Left hindlimb (tissue), 1 donor: ENCODE measurements at regions not wholly inside any gene's neighbourhood (a gene's known extent, or its start where the extent isn't known, plus 50 kb on each side); places are given as distances from the start of the nearest gene placed in this dataset.
"Not testable (repeated sequence)": the region's sequence is repeated elsewhere in the genome, so short reads cannot be mapped to it uniquely, and the experiment has no call there.

Source experiments
- DNase-seq: peaks from one replicate; pipeline ENCODE4 v3.0.0-alpha.2; 2018

GRCh38 chr7:4438723-4439245 lies 243.3 kb upstream of the FOXK1 start:
- DNase-seq, result no peak

- no peak for DNase-seq
Observed at GRCh38 chr7:4439444-4439843, 242.7 kb upstream of the FOXK1 start.

- no peak for DNase-seq
Observed at GRCh38 chr7:4444106-4444505, 238.0 kb upstream of the FOXK1 start.

GRCh38 chr7:4445777-4446176 lies 236.3 kb upstream of the FOXK1 start:
- no peak for DNase-seq

GRCh38 chr7:4449263-4449662 lies 232.8 kb upstream of the FOXK1 start:
- no peak for DNase-seq

GRCh38 chr7:4450483-4450882 lies 231.6 kb upstream of the FOXK1 start:
- no peak for DNase-seq

- no peak for DNase-seq
Observed at GRCh38 chr7:4460597-4460996, 221.5 kb upstream of the FOXK1 start.

GRCh38 chr7:4461531-4461930 lies 220.6 kb upstream of the FOXK1 start:
- DNase-seq, result no peak

GRCh38 chr7:4468320-4469102 lies 213.6 kb upstream of the FOXK1 start:
- DNase-seq, result no peak

- DNase-seq, result no peak
Observed at GRCh38 chr7:4470246-4470645, 211.8 kb upstream of the FOXK1 start.

- no peak for DNase-seq
Observed at GRCh38 chr7:4472728-4473127, 209.4 kb upstream of the FOXK1 start.

GRCh38 chr7:4479367-4480039 lies 202.6 kb upstream of the FOXK1 start:
- DNase-seq, result no peak

GRCh38 chr7:4480131-4480530 lies 202.0 kb upstream of the FOXK1 start:
- not testable (repeated sequence) for DNase-seq

- DNase-seq, result no peak
Observed at GRCh38 chr7:4483851-4484250, 198.2 kb upstream of the FOXK1 start.

- DNase-seq, result no peak
Observed at GRCh38 chr7:4484545-4484944, 197.6 kb upstream of the FOXK1 start.

- DNase-seq, result no peak
Observed at GRCh38 chr7:4486907-4487306, 195.2 kb upstream of the FOXK1 start.

GRCh38 chr7:4496911-4497310 lies 185.2 kb upstream of the FOXK1 start:
- DNase-seq, result not testable (repeated sequence)

- DNase-seq, result no peak
Observed at GRCh38 chr7:4500812-4501211, 181.3 kb upstream of the FOXK1 start.

- DNase-seq, result not testable (repeated sequence)
Observed at GRCh38 chr7:4507886-4508285, 174.2 kb upstream of the FOXK1 start.

GRCh38 chr7:4513450-4513849 lies 168.6 kb upstream of the FOXK1 start:
- DNase-seq, result no peak

GRCh38 chr7:4519819-4520520 lies 162.1 kb upstream of the FOXK1 start:
- DNase-seq, result no peak

GRCh38 chr7:4523219-4523618 lies 158.9 kb upstream of the FOXK1 start:
- no peak for DNase-seq

GRCh38 chr7:4523873-4524272 lies 158.2 kb upstream of the FOXK1 start:
- DNase-seq, result no peak

GRCh38 chr7:4525884-4526283 lies 156.2 kb upstream of the FOXK1 start:
- no peak for DNase-seq
